K562 (cell line): ENCODE measurements at regions not wholly inside any gene's neighbourhood (a gene's known extent, or its start where the extent isn't known, plus 50 kb on each side); places are given as distances from the start of the nearest gene placed in this dataset.

Experiments
- ATAC-seq: fragments of 200-7000 bp; cut with Tn5 transposase; 3 replicates; pipeline ENCODE4 v1.9.1; 2020; ENCODE audit warnings: moderate library complexity
- BruUV-seq: library from RNA; stranded (reverse); fragments of 400-500 nt; replicated peaks from 2 replicates; lab custom pipeline; 2021; lab: Mats Ljungman, UMichigan
- CTCF ChIA-PET: fragments of 300-600 bp; formaldehyde crosslinking; extraction: SDS; loops from one replicate; lab custom pipeline; 2021; ENCODE audit warnings: low intra/inter-chr PET ratio; lab: Yijun Ruan, JAX
- POLR2A ChIA-PET: fragments of 300-600, 350-650 bp; sonication (Branson Sonifier 250); formaldehyde crosslinking; extraction: SDS; loops from one replicate; lab custom pipeline; 2021; ENCODE audit warnings: antibody characterized with exemption, inconsistent platforms; lab: Yijun Ruan, JAX
- DNase-seq, 4 experiments: peaks; one replicate each; pipeline versions ENCODE4 v3.0.0 to v3.0.0-alpha.2; 2011 to 2018; ENCODE audit warnings: low spot score in 3 of 4, mixed read lengths in 3 of 4; ENCODE audit errors: extremely low read depth in 1 of 4
- FAIRE-seq: peaks from 2 replicates; lab custom pipeline; 2011; peaks lifted over from hg19 to GRCh38; lab: Jason Lieb, UNC
- H2AFZ ChIP-seq: 2 replicates; pipeline ENCODE4 v1.6.0; 2011; ENCODE audit warnings: low read depth, low read length, control low read depth, inconsistent platforms
- H3K27ac ChIP-seq: fragments of 200-600 bp; 3 replicates; pipeline ENCODE4 v1.8.0; 2011; ENCODE audit warnings: low read depth, mild to moderate bottlenecking, control low read depth, inconsistent platforms, low read length, moderate library complexity, mixed read lengths; ENCODE audit errors: extremely low read depth
- H3K27me3 ChIP-seq, 2 experiments: fragments of 300-600 bp in 1 of 2; 2 replicates in 1 of 2; 3 replicates in 1 of 2; pipeline versions ENCODE4 v1.6.0 to v1.8.0; 2011; ENCODE audit warnings: inconsistent platforms in 2 of 2, low read length in 2 of 2, mild to moderate bottlenecking in 1 of 2, mixed read lengths in 1 of 2, moderate library complexity in 1 of 2; ENCODE audit not compliant: control insufficient read depth in 2 of 2, insufficient read depth in 2 of 2
- H3K36me3 ChIP-seq: fragments of 300-600 bp; 3 replicates; pipeline ENCODE4 v1.8.0; 2011; ENCODE audit warnings: mild to moderate bottlenecking, low read length, inconsistent platforms; ENCODE audit not compliant: control insufficient read depth, insufficient read depth
- H3K4me1 ChIP-seq, 2 experiments: fragments of 200-600 bp in 1 of 2; replicated peaks in 1 of 2; 2 replicates in 1 of 2; 3 replicates in 1 of 2; pipeline versions ENCODE4 v1.5.1 to v1.8.0; 2011; ENCODE audit warnings: inconsistent platforms in 2 of 2, low read length in 2 of 2, mild to moderate bottlenecking in 1 of 2, mixed read lengths in 1 of 2, moderate library complexity in 1 of 2; ENCODE audit not compliant: control insufficient read depth in 2 of 2, insufficient read depth in 2 of 2
- H3K4me2 ChIP-seq: 2 replicates; pipeline ENCODE4 v1.6.1; 2011; ENCODE audit warnings: low read length, control low read depth, inconsistent platforms, mixed read lengths; ENCODE audit not compliant: insufficient read depth
- H3K4me3 ChIP-seq: fragments of 200-600 bp; sonication (generic), shearing (Covaris generic); 2 replicates; pipeline ENCODE4 v1.5.1; 2016; ENCODE audit warnings: control low read depth, inconsistent platforms
- H3K79me2 ChIP-seq: fragments of 200-600 bp; 3 replicates; pipeline ENCODE4 v1.8.0; 2011; ENCODE audit warnings: low read length, inconsistent platforms; ENCODE audit not compliant: control insufficient read depth, insufficient read depth
- H3K9ac ChIP-seq, 2 experiments: 2 replicates each; pipeline versions ENCODE4 v1.6.0 to v1.6.1; 2011; ENCODE audit warnings: low read depth in 2 of 2, low read length in 2 of 2, control low read depth in 1 of 2, inconsistent platforms in 1 of 2, mild to moderate bottlenecking in 1 of 2, mixed read lengths in 1 of 2; ENCODE audit not compliant: insufficient read depth in 1 of 2
- H3K9me1 ChIP-seq: one replicate; pipeline ENCODE4 v1.6.0; 2011; ENCODE audit warnings: inconsistent platforms, mild to moderate bottlenecking, low read length, moderate library complexity; ENCODE audit not compliant: control insufficient read depth, insufficient read depth
- H3K9me3 ChIP-seq: replicated peaks from 2 replicates; pipeline ENCODE4 v1.5.1; 2011; ENCODE audit warnings: low read depth, low read length, inconsistent platforms; ENCODE audit not compliant: control insufficient read depth, insufficient read depth
- H4K20me1 ChIP-seq: replicated peaks from 2 replicates; pipeline ENCODE4 v1.6.1; 2011; ENCODE audit warnings: low read length, inconsistent platforms, mixed read lengths; ENCODE audit not compliant: control insufficient read depth, insufficient read depth
- ARHGAP35 ChIP-seq: fragments of 450-650 bp; IDR thresholded peaks from 2 replicates; pipeline ENCODE4 v1.6.1; 2018; ENCODE audit not compliant: partially characterized antibody
- C11orf30 ChIP-seq: fragments of 450-650 bp; IDR thresholded peaks from 2 replicates; pipeline ENCODE4 v1.6.1; 2016; ENCODE audit warnings: low read depth, mild to moderate bottlenecking
- MAFF ChIP-seq: IDR thresholded peaks from 2 replicates; pipeline ENCODE4 v1.6.1; 2012; ENCODE audit warnings: low read length, improper control_type of control experiment
- MAFK ChIP-seq: IDR thresholded peaks from 2 replicates; pipeline ENCODE4 v1.6.1; 2011; ENCODE audit warnings: low read length, improper control_type of control experiment
- MYBL2 ChIP-seq, 2 experiments: fragments of 450-650 bp in 1 of 2; sonication (generic) in 1 of 2; formaldehyde crosslinking in 1 of 2; IDR thresholded peaks; 2 replicates each; pipeline versions ENCODE4 v1.6.1 to v1.8.1; 2017 to 2022; ENCODE audit warnings: borderline replicate concordance in 1 of 2, inconsistent platforms in 1 of 2, low read depth in 1 of 2, mild to moderate bottlenecking in 1 of 2, missing genetic modification reagents in 1 of 2, moderate library complexity in 1 of 2
- PYGO2 ChIP-seq: fragments of 450-650 bp; IDR thresholded peaks from 2 replicates; pipeline ENCODE4 v1.6.1; 2016; ENCODE audit warnings: mild to moderate bottlenecking, missing genetic modification characterization, moderate library complexity, missing compliant biosample characterization
- ZNF316 ChIP-seq: fragments of 450-650 bp; IDR thresholded peaks from 2 replicates; pipeline ENCODE4 v1.6.1; 2016
- WGBS: fragments of 100-300 bp; shearing (Covaris generic); methylation state at CpG from one replicate; pipeline ENCODE4 v1.1.6; 2016; ENCODE audit warnings: low coverage, mixed read lengths; ENCODE audit not compliant: insufficient coverage; ENCODE audit errors: missing lambda C conversion rate; 5-methylcytosine and 5-hydroxymethylcytosine counted together
- in situ Hi-C: fragments of 300-500 bp; cut with MboI; formaldehyde crosslinking; loops from 4 replicates; pipeline ENCODE4 v1.15.0; 2018; ENCODE audit warnings: inconsistent platforms, mixed read lengths
- intact Hi-C: fragments of 100-400 bp; cut with micrococcal nuclease; formaldehyde crosslinking; loops from 2 replicates; pipeline ENCODE4 v1.14.2; 2022

DNA sequence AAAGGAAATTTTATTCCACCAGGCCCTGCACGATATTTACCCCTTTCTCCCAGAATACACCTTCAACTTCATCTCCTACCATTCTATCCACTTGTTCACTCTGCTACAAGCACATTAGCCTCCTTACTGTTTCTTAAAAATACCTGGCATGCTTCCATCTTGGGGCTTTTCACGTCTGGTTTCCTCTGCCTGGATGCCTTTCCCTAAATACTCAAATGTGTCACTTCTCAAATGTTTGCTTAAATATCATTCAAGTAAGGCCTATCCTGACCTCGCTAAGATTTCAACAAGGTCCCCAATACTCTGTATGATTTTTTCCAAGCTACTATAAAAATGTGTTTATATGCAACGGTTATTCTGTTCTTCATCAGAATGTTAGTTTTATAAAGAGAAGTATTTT is 433.0 kb upstream of the CHAC2 start:
- ChIA-PET CTCF (no interaction called here), POLR2A (no interaction called here)
- 1% methylated on average over 4 of the region's 4 CpGs for WGBS
- intact Hi-C loops (no loop called here), in situ Hi-C loops (no loop called here)
- H3K27me3 ChIP-seq = no peaks in the 10 kb centered on the region
- DNase-seq (no peak), FAIRE-seq (no peak), ATAC-seq (no peak)
- no peak for TF ChIP-seq MYBL2 (IDR thresholded peaks at IDR 0.05; ENCODE audit: low read depth)
- TF ChIP-seq MYBL2 (CRISPR knock-in tag; IDR thresholded peaks at IDR 0.05; ENCODE audit: borderline replicate concordance) = no peak
- TF ChIP-seq ARHGAP35 = no peak
- H3K79me2 ChIP-seq = no peaks in the 10 kb centered on the region
- no peak overlapping the region for H2AFZ ChIP-seq
- no TSS peak for BruUV-seq
- no peaks in the 10 kb centered on the region for H3K36me3 ChIP-seq
- H4K20me1 ChIP-seq = no peaks in the 10 kb centered on the region
- H3K4me1 ChIP-seq = no peaks in the 10 kb centered on the region
- no peak overlapping the region for H3K4me2 ChIP-seq
- H3K4me3 ChIP-seq = no peak overlapping the region
- no peaks in the 10 kb centered on the region for H3K9me3 ChIP-seq
- no peaks in the 10 kb centered on the region for H3K9me1 ChIP-seq
- no peak overlapping the region for H3K27ac ChIP-seq
- H3K9ac ChIP-seq = no peak overlapping the region

DNA sequence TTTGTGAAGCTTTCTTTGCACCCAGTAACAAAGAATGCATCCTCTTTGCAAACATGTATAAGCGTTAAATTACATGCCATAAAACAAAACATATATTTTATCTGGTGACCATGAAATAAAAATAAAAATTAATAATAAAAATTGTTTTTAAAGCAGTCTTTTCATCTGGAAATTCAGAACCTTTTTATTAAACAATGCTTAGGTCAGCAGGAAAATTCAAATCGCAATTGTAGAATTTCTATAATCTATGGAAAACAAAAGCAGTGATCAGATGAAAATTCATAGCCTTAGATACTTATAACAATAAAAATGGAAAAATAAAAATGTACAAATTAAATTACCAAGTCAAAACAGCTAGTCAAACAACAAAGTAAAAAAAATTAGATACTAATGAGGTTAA is 435.9 kb upstream of the CHAC2 start:
- DNase-seq (no peak), FAIRE-seq (no peak), ATAC-seq (no peak)
- Histone ChIP-seq H3K4me1 (no peaks in the 10 kb centered on the region), H3K9me3 (no peaks in the 10 kb centered on the region), H3K9me1 (no peaks in the 10 kb centered on the region), H3K4me3 (no peak overlapping the region), H3K4me2 (no peak overlapping the region), H3K27ac (no peak overlapping the region), H3K9ac (no peak overlapping the region), H3K79me2 (no peaks in the 10 kb centered on the region), H3K27me3 (no peaks in the 10 kb centered on the region), H3K36me3 (no peaks in the 10 kb centered on the region), H2AFZ (no peak overlapping the region), H4K20me1 (no peaks in the 10 kb centered on the region)
- intact Hi-C loops = no loop called here
- no TSS peak for BruUV-seq
- in situ Hi-C loops = no loop called here
- TF ChIP-seq ZNF316 (peak; percentile 26; the same call in 1 of the 2 replicates), PYGO2 (tag) (no peak), MAFK (peak; percentile 17; the same call in 1 of the 2 replicates), MAFF (peak; percentile 5; the same call in 1 of the 2 replicates), C11orf30 (0 out of 2 replicates have a peak, but pooled peaks have one; percentile 10)
- ChIA-PET POLR2A (no interaction called here), CTCF (no interaction called here)
- whole genome bisulfite sequencing = 0% methylated on average over 2 of the region's 2 CpGs
